Stimulated activated CD8-positive, alpha-beta memory T cell treated with anti-CD3 and anti-CD28 coated beads, Interleukin-15, amount 100 ng/mL, for 48 hours (primary cell): ENCODE measurements at regions not wholly inside any gene's neighbourhood (a gene's known extent, or its start where the extent isn't known, plus 50 kb on each side); places are given as distances from the start of the nearest gene placed in this dataset.

Experiments used
- DNase-seq, 2 donors: peaks; one replicate each; pipeline ENCODE4 v3.0.0-alpha.2; 2020; ENCODE audit warnings: low read depth in 2 of 2

GRCh38 chr5:155969537-155969936 lies 357.4 kb upstream of the SGCD start:
- DNase-seq, result no peak

DNA sequence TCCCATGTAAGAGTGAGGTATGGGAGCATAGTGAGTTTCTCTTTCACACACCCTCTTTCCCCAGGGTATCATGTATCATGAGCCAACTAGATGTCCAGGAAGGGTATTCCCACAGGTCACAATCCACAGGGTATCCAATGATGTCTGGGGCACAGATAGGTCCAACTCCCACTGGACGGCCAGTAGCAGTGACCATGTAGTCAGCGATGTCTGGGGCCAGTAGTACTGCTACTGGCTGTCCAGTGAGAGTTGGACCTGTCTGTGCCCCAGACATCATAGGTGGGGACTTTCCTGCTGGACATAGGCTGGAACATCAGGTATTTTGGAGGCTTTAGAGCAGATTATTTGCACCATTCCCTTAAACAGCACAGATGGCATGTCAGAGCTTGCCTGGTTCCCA lies 352.6 kb upstream of the SGCD start:
- no peak for DNase-seq

DNA sequence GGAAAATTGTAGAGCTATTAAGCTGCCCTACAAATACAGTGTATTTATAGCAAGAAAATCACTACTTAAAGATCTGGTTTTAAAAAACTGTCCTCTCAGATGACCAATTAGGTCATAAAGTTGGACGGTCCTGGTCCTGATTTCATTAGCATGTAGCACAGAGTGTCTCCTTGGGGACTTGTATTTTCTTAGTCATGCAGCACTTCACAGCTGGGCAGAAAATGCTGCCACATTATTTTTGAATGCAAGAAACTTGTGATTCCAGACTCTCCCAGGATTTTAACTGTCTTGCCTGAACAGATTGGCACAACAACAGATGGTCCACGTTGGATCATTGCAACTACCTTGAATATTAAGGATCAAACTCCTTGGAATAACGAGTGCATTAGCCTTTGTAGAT lies 348.1 kb upstream of the SGCD start:
- no peak for DNase-seq

- DNase-seq, result no peak
Observed at GRCh38 chr5:155982354-155982753, 344.6 kb upstream of the SGCD start.

DNA sequence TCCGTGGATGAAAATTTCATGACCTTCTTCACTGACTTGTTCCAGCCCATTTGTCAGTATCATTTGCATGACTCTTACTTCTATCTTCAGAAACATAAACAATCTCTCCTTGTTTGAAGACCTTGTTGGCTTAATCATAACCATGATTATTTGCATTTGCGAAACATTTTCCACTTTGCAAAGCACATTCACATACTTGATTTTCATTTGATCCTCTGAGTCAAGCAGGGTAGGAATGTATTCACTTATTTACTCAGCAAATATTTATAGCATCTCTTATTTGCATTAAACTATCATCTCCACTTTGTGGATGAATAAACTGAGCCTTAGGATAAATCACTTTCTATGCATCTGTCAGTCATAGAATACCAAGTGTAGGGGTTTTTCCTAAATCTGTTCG lies 343.0 kb upstream of the SGCD start:
- no peak for DNase-seq

DNA sequence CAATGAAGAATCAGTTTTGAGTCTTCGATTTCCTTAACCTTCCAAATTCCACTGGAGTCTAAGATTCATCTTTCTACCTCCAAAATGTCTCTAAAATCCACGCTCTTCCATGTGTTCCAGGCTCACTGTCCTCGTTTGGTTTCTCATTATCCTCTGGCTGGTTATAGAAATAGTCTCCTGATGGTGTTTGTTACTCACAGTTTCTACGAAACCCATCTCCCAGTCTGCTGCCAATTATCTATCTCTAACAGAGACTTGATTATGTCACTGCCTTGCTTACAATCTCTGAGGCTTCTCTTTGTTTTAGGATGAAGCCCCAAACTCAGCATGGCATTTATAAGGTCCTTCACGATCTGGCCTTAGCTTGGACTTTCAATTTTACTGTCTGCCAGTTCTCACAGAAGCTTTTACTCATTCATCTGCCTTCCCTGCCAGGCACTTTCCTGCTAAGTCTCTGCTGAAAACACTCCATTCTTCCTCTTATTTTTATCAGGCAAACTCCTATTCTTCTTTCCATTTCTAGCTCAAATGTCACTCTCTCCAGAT lies 339.6 kb upstream of the SGCD start:
- DNase-seq, result no peak

- DNase-seq, result no peak
Observed at GRCh38 chr5:155989879-155990278, 337.1 kb upstream of the SGCD start.

- DNase-seq, result no peak
Observed at GRCh38 chr5:155996123-155996522, 330.8 kb upstream of the SGCD start.

DNA sequence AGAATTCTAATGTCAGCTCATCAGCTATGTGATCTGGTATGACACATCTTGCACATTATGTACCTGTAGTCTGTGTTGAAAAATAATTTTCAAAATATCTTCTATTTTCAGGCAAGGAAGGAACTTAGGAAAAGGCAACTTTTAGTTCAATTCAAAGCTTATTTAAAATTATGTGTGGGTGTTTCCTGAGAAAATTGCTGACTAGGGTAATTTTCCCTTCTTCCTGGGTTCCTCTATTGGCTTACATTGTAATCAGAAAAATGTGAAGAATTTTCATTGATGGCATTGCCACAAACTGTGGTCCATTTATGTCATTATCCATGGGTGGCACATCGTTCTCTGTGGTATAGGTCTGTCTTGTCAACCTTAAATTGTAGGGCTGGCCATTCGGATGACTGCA lies 328.7 kb upstream of the SGCD start:
- DNase-seq, result no peak

DNA sequence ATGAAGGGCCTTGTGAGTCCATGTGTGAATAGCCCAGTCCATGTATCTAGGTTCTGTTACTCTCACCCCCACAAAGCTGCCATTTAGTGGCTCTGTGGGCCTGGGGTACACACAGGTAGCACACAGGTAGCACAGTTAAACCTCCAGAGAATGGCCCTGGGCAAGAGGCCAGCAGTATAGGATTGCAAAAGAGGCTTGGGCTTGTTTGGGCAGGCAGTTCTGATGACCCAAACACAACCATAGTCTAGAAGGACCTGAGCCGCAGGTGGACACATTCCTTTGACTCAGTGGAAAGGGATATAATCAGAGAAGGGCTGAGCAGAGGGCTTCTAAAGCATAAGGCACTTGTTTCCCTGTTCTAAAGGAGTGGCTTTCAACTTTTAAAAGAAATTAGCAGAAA lies 326.8 kb upstream of the SGCD start:
- no peak for DNase-seq

DNA sequence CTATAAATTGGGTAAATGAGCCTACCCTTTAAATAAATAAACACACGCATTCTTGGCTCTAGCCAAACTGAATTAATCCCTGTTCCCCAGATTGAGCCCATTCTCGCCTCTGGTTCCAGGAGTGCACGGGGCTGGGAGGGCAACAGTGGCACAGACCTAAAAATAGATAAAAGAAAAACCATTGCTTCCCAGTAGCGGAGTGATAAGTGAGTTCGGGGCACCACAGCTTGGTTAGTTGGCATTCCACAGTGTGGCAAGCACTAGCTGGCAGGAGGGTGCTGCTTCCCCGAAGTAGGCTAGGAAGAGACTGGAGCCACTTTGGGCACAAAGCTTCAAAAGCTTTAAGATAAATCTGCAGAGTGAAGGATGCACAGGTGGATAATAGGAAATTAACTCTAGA lies 322.2 kb upstream of the SGCD start:
- no peak for DNase-seq

DNA sequence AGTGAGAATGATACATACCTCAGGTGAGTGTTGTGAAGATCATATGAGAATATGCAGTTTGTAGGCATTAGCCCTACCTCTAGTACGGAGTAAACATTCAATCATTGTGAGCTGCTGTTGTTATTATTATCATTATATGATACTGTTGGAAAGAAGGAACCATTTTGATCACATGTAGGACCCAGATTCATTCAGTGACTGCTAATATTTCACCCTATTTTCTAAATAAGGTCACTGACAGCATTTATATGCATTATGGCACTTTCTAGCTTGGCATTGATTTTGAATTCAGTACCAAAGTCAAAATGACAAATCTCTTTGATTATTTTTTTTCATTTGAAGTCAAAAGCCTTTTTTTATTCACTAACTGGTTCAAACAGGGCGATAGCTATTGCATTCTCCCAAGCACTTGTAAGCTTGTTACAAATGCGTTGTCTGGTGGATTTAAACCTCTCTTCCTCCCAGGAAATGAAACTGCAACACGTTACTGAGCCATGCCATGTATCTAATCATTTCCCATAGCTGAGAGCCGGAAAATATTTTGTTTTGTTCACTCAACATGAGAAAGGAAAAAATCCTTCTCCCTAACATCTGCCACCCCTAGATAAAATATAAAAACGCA lies 320.8 kb upstream of the SGCD start:
- no peak for DNase-seq

- no peak for DNase-seq
Observed at GRCh38 chr5:156008844-156009243, 318.1 kb upstream of the SGCD start.

DNA sequence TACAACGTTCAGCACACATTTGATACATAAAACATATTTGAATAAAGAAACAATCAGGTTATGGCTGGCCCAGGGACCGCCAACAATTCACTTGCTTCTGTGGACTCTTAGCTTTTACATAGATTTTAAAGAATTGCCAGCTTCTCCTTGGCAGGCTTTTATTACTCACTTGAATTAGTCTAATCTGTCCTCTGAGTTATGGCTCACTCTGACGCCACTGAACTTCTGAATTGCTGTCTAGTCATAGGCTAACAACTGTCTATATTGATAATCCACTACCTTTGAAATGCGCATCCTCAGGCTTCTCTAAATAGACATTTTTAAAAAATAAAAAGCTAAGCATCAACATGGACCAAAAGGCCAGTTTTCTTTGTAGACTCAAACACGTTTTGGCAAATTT lies 317.4 kb upstream of the SGCD start:
- DNase-seq, result no peak

DNA sequence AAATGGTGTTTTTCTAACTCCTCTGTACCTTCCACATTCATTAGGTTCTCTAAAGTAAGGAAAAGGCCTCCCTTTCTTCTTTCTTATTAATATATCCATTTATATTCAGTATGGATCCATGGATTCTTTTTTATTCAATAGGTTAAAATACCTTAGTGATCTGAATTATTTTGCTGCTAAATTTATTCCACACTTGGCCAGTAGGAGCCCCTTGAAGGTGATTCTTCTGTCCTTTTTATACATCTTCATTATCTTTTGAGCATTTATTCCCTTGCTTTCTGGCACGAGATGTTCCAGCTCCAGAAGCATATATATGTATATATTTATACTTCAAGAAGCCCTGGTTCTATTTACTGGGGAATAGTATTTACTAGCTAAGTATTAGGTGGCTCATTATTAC lies 311.8 kb upstream of the SGCD start:
- no peak for DNase-seq

DNA sequence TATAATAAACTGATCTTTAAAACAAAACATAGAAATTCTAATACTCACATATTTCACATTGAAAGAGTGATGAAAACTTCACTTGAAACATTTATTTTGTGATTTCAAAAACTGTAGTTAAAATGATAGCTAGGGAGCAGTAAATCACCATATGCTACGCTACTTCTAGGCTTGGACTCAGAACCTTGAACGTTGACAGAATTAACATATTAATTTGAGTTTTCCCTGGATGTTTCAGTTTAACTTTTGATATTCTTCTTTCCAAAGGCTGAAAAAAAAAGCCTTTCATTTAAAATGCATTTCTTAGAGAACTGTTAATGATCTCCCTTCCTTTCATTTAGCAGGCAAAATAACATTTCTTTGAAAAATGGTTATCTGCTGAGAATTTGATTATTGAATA lies 307.8 kb upstream of the SGCD start:
- DNase-seq, result no peak

DNA sequence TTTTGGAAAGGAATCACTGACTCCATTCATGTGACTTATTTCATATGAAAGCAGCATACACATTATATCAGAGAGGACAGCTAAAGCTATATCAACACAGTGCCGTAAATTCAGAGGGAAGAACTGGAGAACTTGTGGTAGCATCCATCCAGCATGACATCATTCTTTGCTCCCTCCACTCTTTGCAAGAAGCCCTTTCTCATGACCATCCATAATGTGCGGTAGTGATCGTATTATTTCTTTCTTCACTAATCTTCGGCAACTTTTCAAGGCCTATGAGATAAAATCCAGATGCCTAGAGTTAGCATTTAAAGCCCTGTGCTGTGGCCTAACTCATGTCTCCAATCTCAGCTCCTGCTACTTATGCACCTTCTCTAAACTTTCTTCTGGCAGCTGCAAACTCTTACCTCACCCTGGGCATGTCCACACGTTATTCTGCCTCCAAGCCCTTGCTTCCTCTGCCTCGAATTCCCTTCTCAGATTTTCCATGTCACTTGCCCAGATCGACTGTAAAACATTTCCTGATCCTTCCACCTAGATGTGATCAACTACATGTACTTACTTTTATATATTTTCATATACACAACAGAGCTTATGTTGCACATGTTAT lies 307.3 kb upstream of the SGCD start:
- no peak for DNase-seq

- DNase-seq, result no peak
Observed at GRCh38 chr5:156020647-156021046, 306.3 kb upstream of the SGCD start.

- no peak for DNase-seq
Observed at GRCh38 chr5:156021866-156022265, 305.1 kb upstream of the SGCD start.

DNA sequence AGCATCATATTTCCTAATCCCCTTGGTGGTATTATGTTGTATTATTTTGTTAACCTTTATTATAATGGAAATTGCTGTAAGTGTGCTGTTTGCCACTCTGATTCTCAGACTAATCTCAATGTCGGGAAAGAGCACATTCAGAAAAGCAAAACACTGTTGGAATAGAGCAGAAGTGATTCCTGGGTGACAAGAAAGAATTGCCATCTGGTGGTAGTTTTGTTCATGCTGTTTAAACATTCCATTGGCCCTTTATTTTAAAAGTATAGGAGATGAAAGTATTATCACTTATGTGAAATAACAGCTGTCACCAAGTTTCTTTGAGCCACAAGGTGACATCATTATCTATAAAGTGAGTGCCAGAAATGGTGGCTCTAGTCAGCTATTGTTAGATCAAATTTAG lies 301.3 kb upstream of the SGCD start:
- no peak for DNase-seq

GRCh38 chr5:156031181-156031580 lies 295.8 kb upstream of the SGCD start:
- no peak for DNase-seq

GRCh38 chr5:156036640-156037039 lies 290.3 kb upstream of the SGCD start:
- DNase-seq, result no peak

GRCh38 chr5:156037151-156037909 lies 289.6 kb upstream of the SGCD start:
- no peak for DNase-seq
